ENCODE measurements at regions not wholly inside any gene's neighbourhood (a gene's known extent, or its start where the extent isn't known, plus 50 kb on each side); places are given as distances from the start of the nearest gene placed in this dataset.

DNA sequence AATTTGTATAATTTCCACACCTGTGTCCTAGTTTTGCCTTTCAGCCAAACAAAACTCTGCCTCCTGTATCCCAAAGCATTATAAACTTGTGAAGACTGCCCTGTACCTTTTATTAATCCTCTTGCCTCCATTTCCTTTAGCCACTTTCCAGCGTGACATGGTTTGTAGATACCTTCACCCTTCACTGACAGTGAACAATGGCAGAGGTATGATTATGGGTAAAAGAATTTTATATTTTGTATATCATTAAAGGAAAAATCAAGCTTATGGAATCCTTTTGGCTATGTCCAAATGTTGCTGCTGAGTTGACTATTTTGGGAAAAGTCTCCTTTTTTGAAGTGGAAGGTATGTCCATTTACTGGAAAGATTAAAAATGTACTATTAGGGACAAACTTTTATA is 251.7 kb downstream of the HNMT start:
- TF ChIP-seq, protein P1, sequence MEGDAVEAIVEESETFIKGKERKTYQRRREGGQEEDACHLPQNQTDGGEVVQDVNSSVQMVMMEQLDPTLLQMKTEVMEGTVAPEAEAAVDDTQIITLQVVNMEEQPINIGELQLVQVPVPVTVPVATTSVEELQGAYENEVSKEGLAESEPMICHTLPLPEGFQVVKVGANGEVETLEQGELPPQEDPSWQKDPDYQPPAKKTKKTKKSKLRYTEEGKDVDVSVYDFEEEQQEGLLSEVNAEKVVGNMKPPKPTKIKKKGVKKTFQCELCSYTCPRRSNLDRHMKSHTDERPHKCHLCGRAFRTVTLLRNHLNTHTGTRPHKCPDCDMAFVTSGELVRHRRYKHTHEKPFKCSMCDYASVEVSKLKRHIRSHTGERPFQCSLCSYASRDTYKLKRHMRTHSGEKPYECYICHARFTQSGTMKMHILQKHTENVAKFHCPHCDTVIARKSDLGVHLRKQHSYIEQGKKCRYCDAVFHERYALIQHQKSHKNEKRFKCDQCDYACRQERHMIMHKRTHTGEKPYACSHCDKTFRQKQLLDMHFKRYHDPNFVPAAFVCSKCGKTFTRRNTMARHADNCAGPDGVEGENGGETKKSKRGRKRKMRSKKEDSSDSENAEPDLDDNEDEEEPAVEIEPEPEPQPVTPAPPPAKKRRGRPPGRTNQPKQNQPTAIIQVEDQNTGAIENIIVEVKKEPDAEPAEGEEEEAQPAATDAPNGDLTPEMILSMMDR (IDR thresholded peaks at IDR 0.05), result no peak
- no peak for TF ChIP-seq EP300 (IDR thresholded peaks at IDR 0.05; ENCODE audit: low read depth)
- TF ChIP-seq POLR2A (IDR thresholded peaks at IDR 0.05), result no peak
- TF ChIP-seq POLR2AphosphoS5 (IDR thresholded peaks at IDR 0.05), result no peak
- in situ Hi-C loops (cut with MboI; ENCODE audit: low pct_ligation_motif_present in 1 of 4, low pct_unique_long_range_greater_than_20kb in 1 of 4, low sequenced_read_pairs in 3 of 4), result no loop called here
- H3K4me3 ChIP-seq, result no peak overlapping the region

DNA sequence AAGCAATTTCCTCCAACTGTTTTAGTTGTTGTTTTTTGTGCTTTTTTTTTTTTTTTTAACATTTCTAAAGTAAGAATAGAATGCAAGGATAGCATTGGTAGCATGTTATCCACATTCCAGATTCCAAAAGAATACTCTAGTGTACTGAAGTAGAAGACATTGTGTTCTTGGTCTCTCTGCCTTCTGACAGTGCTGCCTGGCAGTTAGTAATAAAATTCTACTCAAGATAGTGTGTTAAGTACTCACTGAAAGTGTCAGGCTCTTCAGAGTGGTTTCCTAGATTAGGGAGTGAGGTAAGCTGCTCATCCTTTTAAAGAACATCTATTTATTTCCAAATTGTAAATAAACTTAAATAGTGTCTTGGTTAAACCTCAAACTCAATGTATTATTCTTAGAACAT is 253.7 kb downstream of the HNMT start:
- DNase-seq, result no peak
- TF ChIP-seq POLR2A (IDR thresholded peaks at IDR 0.05), result no peak
- TF ChIP-seq EP300 (IDR thresholded peaks at IDR 0.05; ENCODE audit: low read depth), result no peak
- TF ChIP-seq, protein P1 (IDR thresholded peaks at IDR 0.05), result no peak
- no peak for TF ChIP-seq POLR2AphosphoS5 (IDR thresholded peaks at IDR 0.05)
- H3K27me3 ChIP-seq, result no peaks in the 10 kb centered on the region
- H3K4me3 ChIP-seq, result no peak overlapping the region
- no peaks in the 10 kb centered on the region for H3K36me3 ChIP-seq
- H3K27ac ChIP-seq, result no peak overlapping the region
- intact Hi-C loops (cut with DNase I; ENCODE audit: low total_unique reads), result no loop called here
- H3K9me3 ChIP-seq, result no peaks in the 10 kb centered on the region
- H3K4me1 ChIP-seq, result no peaks in the 10 kb centered on the region
- in situ Hi-C loops (cut with MboI; ENCODE audit: low pct_ligation_motif_present in 1 of 4, low pct_unique_long_range_greater_than_20kb in 1 of 4, low sequenced_read_pairs in 3 of 4), result no loop called here

More for the DNA sequence above, 251.7 kb downstream of the HNMT start:
- Histone ChIP-seq H3K9me3 (no peaks in the 10 kb centered on the region), H3K27ac (no peak overlapping the region), H3K4me1 (no peaks in the 10 kb centered on the region), H3K36me3 (no peaks in the 10 kb centered on the region), H3K27me3 (no peaks in the 10 kb centered on the region)
- intact Hi-C loops (cut with DNase I; ENCODE audit: low total_unique reads), result no loop called here
- 86 to 89% methylated on average over 1 of the region's 1 CpG for WGBS, 2 donors (ENCODE audit: low coverage in 1 of 2)
- no peak for DNase-seq

- intact Hi-C loops (cut with DNase I; ENCODE audit: low total_unique reads), result no loop called here
These were observed 254.1 kb downstream of the HNMT start for GRCh38 chr2:138218397-138218796.

GRCh38 chr2:138219961-138220360 is 255.7 kb downstream of the HNMT start:
- 84% methylated on average over 5 of the region's 5 CpGs for WGBS, 2 donors (ENCODE audit: low coverage in 1 of 2)
- H3K4me3 ChIP-seq, result no peak overlapping the region
- intact Hi-C loops (cut with DNase I; ENCODE audit: low total_unique reads), result no loop called here
- no peaks in the 10 kb centered on the region for H3K27me3 ChIP-seq
- H3K36me3 ChIP-seq, result no peaks in the 10 kb centered on the region
- in situ Hi-C loops (cut with MboI; ENCODE audit: low pct_ligation_motif_present in 1 of 4, low pct_unique_long_range_greater_than_20kb in 1 of 4, low sequenced_read_pairs in 3 of 4), result no loop called here
- DNase-seq, result no peak
- no peaks in the 10 kb centered on the region for H3K9me3 ChIP-seq
- no peak overlapping the region for H3K27ac ChIP-seq
- no peaks in the 10 kb centered on the region for H3K4me1 ChIP-seq
- TF ChIP-seq POLR2AphosphoS5 (IDR thresholded peaks at IDR 0.05), result no peak
- TF ChIP-seq EP300 (IDR thresholded peaks at IDR 0.05; ENCODE audit: low read depth), result no peak
- TF ChIP-seq POLR2A (IDR thresholded peaks at IDR 0.05), result no peak
- TF ChIP-seq, protein P1 (IDR thresholded peaks at IDR 0.05), result no peak

More at GRCh38 chr2:138218397-138218796, 254.1 kb downstream of the HNMT start:
- Histone ChIP-seq H3K27ac (no peak overlapping the region), H3K9me3 (no peaks in the 10 kb centered on the region), H3K27me3 (no peaks in the 10 kb centered on the region), H3K4me3 (no peak overlapping the region), H3K36me3 (no peaks in the 10 kb centered on the region), H3K4me1 (no peaks in the 10 kb centered on the region)
- in situ Hi-C loops (cut with MboI; ENCODE audit: low pct_ligation_motif_present in 1 of 4, low pct_unique_long_range_greater_than_20kb in 1 of 4, low sequenced_read_pairs in 3 of 4), result no loop called here
- TF ChIP-seq, protein P1 (IDR thresholded peaks at IDR 0.05), result no peak
- TF ChIP-seq EP300 (IDR thresholded peaks at IDR 0.05; ENCODE audit: low read depth) (no peak), POLR2AphosphoS5 (IDR thresholded peaks at IDR 0.05) (no peak), POLR2A (IDR thresholded peaks at IDR 0.05) (no peak)
- WGBS, 2 donors (ENCODE audit: low coverage in 1 of 2), result 77 to 91% methylated on average over 1 of the region's 1 CpG
- no peak for DNase-seq

Measured in transverse colon (tissue), 4 donors.